ENCODE measurements at regions not wholly inside any gene's neighbourhood (a gene's known extent, or its start where the extent isn't known, plus 50 kb on each side); places are given as distances from the start of the nearest gene placed in this dataset.

- TF ChIP-seq CTCF (conservative IDR thresholded peaks at IDR 0.05; ENCODE audit: low read depth, low read length) (no peak), EZH2 (IDR thresholded peaks at IDR 0.05; ENCODE audit: borderline replicate concordance, low read depth, low read length, poor library complexity, severe bottlenecking) (no peak)
Measured at GRCh38 chr9:129231759-129232158, 53.7 kb upstream of the IER5L start.
